Vagina (tissue), 2 donors: ENCODE measurements at regions not wholly inside any gene's neighbourhood (a gene's known extent, or its start where the extent isn't known, plus 50 kb on each side); places are given as distances from the start of the nearest gene placed in this dataset.

Experiments used
- POLR2A ChIP-seq, 2 donors: fragments of 450-650 bp; IDR thresholded peaks; one replicate each; pipeline ENCODE4 v1.6.1; 2017; ENCODE audit warnings: antibody characterized with exemption in 2 of 2, mild to moderate bottlenecking in 2 of 2, moderate library complexity in 2 of 2
- POLR2AphosphoS5 ChIP-seq, 2 donors: sonication (generic); formaldehyde crosslinking; IDR thresholded peaks; one replicate each; pipeline ENCODE4 v1.9.0; 2017; ENCODE audit warnings: antibody characterized with exemption in 2 of 2, mild to moderate bottlenecking in 2 of 2, low read depth in 1 of 2; ENCODE audit not compliant: insufficient read depth in 1 of 2
- TF ChIP-seq, protein P1 (sequence below), 3 experiments: fragments of 450-650 bp in 2 of 3; fragments of 200-600 bp in 1 of 3; sonication (generic) in 1 of 3; IDR thresholded peaks; one replicate each; pipeline ENCODE4 v1.5.1; 2017 to 2019; ENCODE audit warnings: antibody characterized with exemption in 3 of 3, mild to moderate bottlenecking in 2 of 3, moderate library complexity in 2 of 3

DNA sequence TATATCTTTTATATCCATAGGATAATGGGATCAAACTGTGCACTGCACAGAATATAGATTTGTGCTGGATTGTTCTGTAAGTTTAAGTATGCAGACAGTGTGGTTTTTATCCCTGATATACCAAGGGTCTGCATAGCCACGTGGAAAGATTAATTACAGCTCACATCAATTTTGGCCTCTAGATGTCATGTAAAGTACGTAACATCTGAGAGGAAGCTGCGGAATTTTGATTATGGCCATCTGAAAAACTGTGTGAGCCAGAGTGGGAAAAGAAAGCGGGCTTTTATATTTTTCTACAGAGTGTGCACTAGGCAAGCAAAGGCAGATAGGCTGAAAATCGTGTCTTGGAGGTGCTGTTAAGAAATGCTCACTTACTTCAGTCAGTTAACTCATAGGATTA, 562.7 kb downstream of the GBE1 start:
- TF ChIP-seq POLR2A (IDR thresholded peaks at IDR 0.05) (no peak), POLR2AphosphoS5 (IDR thresholded peaks at IDR 0.05; ENCODE audit: insufficient read depth in 1 of 2, low read depth in 1 of 2) (no peak)
- TF ChIP-seq, protein P1, sequence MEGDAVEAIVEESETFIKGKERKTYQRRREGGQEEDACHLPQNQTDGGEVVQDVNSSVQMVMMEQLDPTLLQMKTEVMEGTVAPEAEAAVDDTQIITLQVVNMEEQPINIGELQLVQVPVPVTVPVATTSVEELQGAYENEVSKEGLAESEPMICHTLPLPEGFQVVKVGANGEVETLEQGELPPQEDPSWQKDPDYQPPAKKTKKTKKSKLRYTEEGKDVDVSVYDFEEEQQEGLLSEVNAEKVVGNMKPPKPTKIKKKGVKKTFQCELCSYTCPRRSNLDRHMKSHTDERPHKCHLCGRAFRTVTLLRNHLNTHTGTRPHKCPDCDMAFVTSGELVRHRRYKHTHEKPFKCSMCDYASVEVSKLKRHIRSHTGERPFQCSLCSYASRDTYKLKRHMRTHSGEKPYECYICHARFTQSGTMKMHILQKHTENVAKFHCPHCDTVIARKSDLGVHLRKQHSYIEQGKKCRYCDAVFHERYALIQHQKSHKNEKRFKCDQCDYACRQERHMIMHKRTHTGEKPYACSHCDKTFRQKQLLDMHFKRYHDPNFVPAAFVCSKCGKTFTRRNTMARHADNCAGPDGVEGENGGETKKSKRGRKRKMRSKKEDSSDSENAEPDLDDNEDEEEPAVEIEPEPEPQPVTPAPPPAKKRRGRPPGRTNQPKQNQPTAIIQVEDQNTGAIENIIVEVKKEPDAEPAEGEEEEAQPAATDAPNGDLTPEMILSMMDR (IDR thresholded peaks at IDR 0.05), result no peak
